Neural progenitor cell (in vitro differentiated cells): ENCODE measurements at regions not wholly inside any gene's neighbourhood (a gene's known extent, or its start where the extent isn't known, plus 50 kb on each side); places are given as distances from the start of the nearest gene placed in this dataset.

Source experiments
- CTCF ChIP-seq: fragments of 200-600 bp; sonication (generic); IDR thresholded peaks from 2 replicates; pipeline ENCODE4 v1.5.1; 2017; ENCODE audit warnings: antibody characterized with exemption, mild to moderate bottlenecking
- EZH2 ChIP-seq: fragments of 200-600 bp; sonication (generic); IDR thresholded peaks from 2 replicates; pipeline ENCODE4 v1.6.1; 2017; ENCODE audit warnings: antibody characterized with exemption, mild to moderate bottlenecking, moderate library complexity

GRCh38 chr6:163926642-163927041, 512.1 kb downstream of the QKI start:
- TF ChIP-seq CTCF: no peak
- no peak for TF ChIP-seq EZH2
